Loucy (cell line): ENCODE measurements at regions not wholly inside any gene's neighbourhood (a gene's known extent, or its start where the extent isn't known, plus 50 kb on each side); places are given as distances from the start of the nearest gene placed in this dataset.

Experiments used
- H2AFZ ChIP-seq: fragments of 200-600 bp; sonication (generic); 2 replicates; pipeline ENCODE4 v1.6.0; 2016; ENCODE audit warnings: antibody characterized with exemption, mild to moderate bottlenecking, low read length, moderate library complexity
- H3F3A ChIP-seq: fragments of 200-600 bp; 2 replicates; pipeline ENCODE4 v1.6.0; 2016; ENCODE audit warnings: antibody characterized with exemption, low read depth, mild to moderate bottlenecking
- H3K27me3 ChIP-seq: fragments of 200-600 bp; sonication (generic); 2 replicates; pipeline ENCODE4 v1.6.1; 2014; ENCODE audit warnings: low read length, mild to moderate bottlenecking; ENCODE audit not compliant: insufficient read depth, poor library complexity, severe bottlenecking
- H3K36me3 ChIP-seq: fragments of 200-600 bp; sonication (generic); 2 replicates; pipeline ENCODE4 v1.6.1; 2016; ENCODE audit warnings: low read length; ENCODE audit not compliant: insufficient read depth
- H3K4me1 ChIP-seq: fragments of 200-600 bp; sonication (generic); 2 replicates; pipeline ENCODE4 v1.5.1; 2014; ENCODE audit warnings: low read length, mild to moderate bottlenecking; ENCODE audit not compliant: insufficient read depth, poor library complexity, severe bottlenecking
- H3K4me2 ChIP-seq: fragments of 200-600 bp; sonication (generic); 2 replicates; pipeline ENCODE4 v1.6.0; 2014; ENCODE audit warnings: antibody characterized with exemption, low read length, low read depth, mild to moderate bottlenecking; ENCODE audit not compliant: poor library complexity, severe bottlenecking
- H3K4me3 ChIP-seq: fragments of 200-600 bp; sonication (generic); 2 replicates; pipeline ENCODE4 v1.5.1; 2014; ENCODE audit warnings: low read length, mild to moderate bottlenecking, mixed read lengths; ENCODE audit not compliant: poor library complexity, severe bottlenecking
- H3K79me2 ChIP-seq: fragments of 200-600 bp; sonication (generic); 2 replicates; pipeline ENCODE4 v1.6.1; 2014; ENCODE audit warnings: low read length; ENCODE audit not compliant: insufficient read depth
- H3K9ac ChIP-seq: fragments of 200-600 bp; sonication (generic); 2 replicates; pipeline ENCODE4 v1.6.0; 2014; ENCODE audit warnings: mild to moderate bottlenecking, low read depth, low read length, moderate library complexity; ENCODE audit not compliant: poor library complexity, severe bottlenecking
- H3K9me2 ChIP-seq: fragments of 200-600 bp; sonication (generic); replicated peaks from 2 replicates; pipeline ENCODE4 v1.6.1; 2016; ENCODE audit warnings: low read depth, low read length, mixed read lengths
- H3K9me3 ChIP-seq: fragments of 200-600 bp; sonication (generic); 2 replicates; pipeline ENCODE4 v1.6.1; 2014; ENCODE audit warnings: mild to moderate bottlenecking, antibody characterized with exemption, low read length, low read depth; ENCODE audit not compliant: insufficient read depth
- H4K20me1 ChIP-seq: fragments of 200-600 bp; sonication (generic); 2 replicates; pipeline ENCODE4 v1.6.0; 2014; ENCODE audit warnings: antibody characterized with exemption, low read length, mild to moderate bottlenecking; ENCODE audit not compliant: insufficient read depth, poor library complexity, severe bottlenecking
- CTCF ChIP-seq: fragments of 200-600 bp; sonication (generic); conservative IDR thresholded peaks from 2 replicates; pipeline ENCODE4 v1.5.1; 2014; ENCODE audit warnings: mild to moderate bottlenecking, antibody characterized with exemption, low read length
- EZH2phosphoT487 ChIP-seq: fragments of 200-600 bp; IDR thresholded peaks from 2 replicates; pipeline ENCODE4 v1.6.1; 2018; ENCODE audit warnings: antibody characterized with exemption, mild to moderate bottlenecking, moderate library complexity, borderline replicate concordance

- Histone ChIP-seq H2AFZ (no peak overlapping the region), H3F3A (no peaks in the 10 kb centered on the region), H3K4me2 (no peak overlapping the region), H3K36me3 (no peaks in the 10 kb centered on the region), H3K4me3 (no peak overlapping the region), H4K20me1 (no peaks in the 10 kb centered on the region), H3K79me2 (no peaks in the 10 kb centered on the region), H3K9me3 (no peaks in the 10 kb centered on the region; the same call in 1 of the 2 replicates), H3K9ac (no peak overlapping the region), H3K27me3 (no peaks in the 10 kb centered on the region), H3K4me1 (no peaks in the 10 kb centered on the region), H3K9me2 (no peaks in the 10 kb centered on the region)
- TF ChIP-seq CTCF (no peak), EZH2phosphoT487 (no peak)
Observed at GRCh38 chr11:112392904-112393303, 132.2 kb upstream of the PLET1 start.

- Histone ChIP-seq H3F3A (no peaks in the 10 kb centered on the region), H4K20me1 (no peaks in the 10 kb centered on the region), H3K9me2 (no peaks in the 10 kb centered on the region), H3K4me3 (no peak overlapping the region), H3K27me3 (no peaks in the 10 kb centered on the region), H3K79me2 (no peaks in the 10 kb centered on the region), H3K9ac (no peak overlapping the region), H3K4me2 (no peak overlapping the region), H3K9me3 (no peaks in the 10 kb centered on the region), H3K36me3 (no peaks in the 10 kb centered on the region), H2AFZ (no peak overlapping the region), H3K4me1 (no peaks in the 10 kb centered on the region)
- no peak for TF ChIP-seq EZH2phosphoT487
- no peak for TF ChIP-seq CTCF
Observed at GRCh38 chr11:112394304-112394703, 133.6 kb upstream of the PLET1 start.

- H3K27me3 ChIP-seq = no peaks in the 10 kb centered on the region
- no peaks in the 10 kb centered on the region for H3K9me2 ChIP-seq
- no peaks in the 10 kb centered on the region for H3K36me3 ChIP-seq
- no peaks in the 10 kb centered on the region for H3K4me1 ChIP-seq
- H3K9ac ChIP-seq = no peak overlapping the region
- no peaks in the 10 kb centered on the region for H3K9me3 ChIP-seq
- no peaks in the 10 kb centered on the region for H3K79me2 ChIP-seq
- no peaks in the 10 kb centered on the region for H4K20me1 ChIP-seq
- no peak overlapping the region for H3K4me3 ChIP-seq
- H2AFZ ChIP-seq = no peak overlapping the region
- H3F3A ChIP-seq = no peaks in the 10 kb centered on the region
- TF ChIP-seq CTCF (no peak), EZH2phosphoT487 (no peak)
- no peak overlapping the region for H3K4me2 ChIP-seq
Observed at GRCh38 chr11:112396076-112396475, 135.4 kb upstream of the PLET1 start.
